OCI-LY3 (cell line): ENCODE measurements at regions not wholly inside any gene's neighbourhood (a gene's known extent, or its start where the extent isn't known, plus 50 kb on each side); places are given as distances from the start of the nearest gene placed in this dataset.

Experiments used
- CTCF ChIP-seq: fragments of 200-600, 300-600 bp; sonication (generic); IDR thresholded peaks from 2 replicates; pipeline ENCODE4 v1.5.1; 2014; ENCODE audit warnings: antibody characterized with exemption, low read length, low read depth
- EZH2phosphoT487 ChIP-seq: fragments of 200-600 bp; shearing (Covaris generic); IDR thresholded peaks from 2 replicates; pipeline ENCODE4 v1.6.1; 2018; ENCODE audit warnings: antibody characterized with exemption, mixed run types, low read depth

- TF ChIP-seq CTCF = no peak
- no peak for TF ChIP-seq EZH2phosphoT487
Observed at GRCh38 chr21:27793901-27794300, 827.0 kb upstream of the ADAMTS5 start.
